ENCODE measurements at regions not wholly inside any gene's neighbourhood (a gene's known extent, or its start where the extent isn't known, plus 50 kb on each side); places are given as distances from the start of the nearest gene placed in this dataset.

DNA sequence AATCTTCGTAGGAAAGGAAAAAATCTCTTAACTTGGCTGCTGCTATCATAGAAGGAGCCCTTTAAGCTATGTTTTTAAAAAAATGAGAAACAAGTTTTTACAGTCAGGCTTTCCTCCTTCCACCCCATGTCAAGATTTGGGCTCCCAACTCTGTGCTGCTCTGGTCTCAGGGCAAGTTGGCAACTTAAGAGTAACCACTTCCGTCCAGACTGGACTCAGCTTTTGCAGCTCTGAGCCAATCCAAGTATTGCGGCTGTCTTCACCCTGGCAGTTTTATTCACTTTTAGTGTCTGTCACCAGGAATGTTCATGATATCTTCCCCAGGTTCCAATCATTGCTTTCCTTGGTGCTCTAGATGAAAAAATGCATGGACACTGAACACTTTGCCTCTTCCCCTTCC is 115.9 kb upstream of the GAS1 start:
- no peak overlapping the region for H3K4me3 ChIP-seq (replicated peaks in 1 of 2; ENCODE audit: low read depth in 1 of 2, low read length in 2 of 2)
- POLR2A ChIA-PET = no interaction called here
- no peak overlapping the region for H3K27ac ChIP-seq (ENCODE audit: low read depth, low read length)
- DNase-seq (ENCODE audit: low read depth, low spot score) (no peak), ATAC-seq (no peak)
- H3K36me3 ChIP-seq (ENCODE audit: control insufficient read depth in 1 of 2, insufficient read depth in 2 of 2, low read length in 2 of 2) = no peaks in the 10 kb centered on the region
- no peaks in the 10 kb centered on the region for H3K4me1 ChIP-seq (ENCODE audit: control insufficient read depth in 1 of 2, insufficient read depth in 2 of 2, low read length in 2 of 2)
- no peaks in the 10 kb centered on the region for H3K79me2 ChIP-seq (ENCODE audit: insufficient read depth, low read length)
- H3K4me2 ChIP-seq (ENCODE audit: low read length) = no peak overlapping the region
- no peak overlapping the region for H2AFZ ChIP-seq (ENCODE audit: low read depth, low read length, poor library complexity, severe bottlenecking)
- no peaks in the 10 kb centered on the region for H4K20me1 ChIP-seq (ENCODE audit: insufficient read depth)
- CTCF ChIA-PET = no interaction called here
- RAD21 ChIA-PET (ENCODE audit: low non-redundant PET in 1 of 2, low total read pairs in 2 of 2, uncharacterized antibody in 2 of 2, unreplicated experiment in 2 of 2) = no interaction called here
- H3K9ac ChIP-seq (ENCODE audit: low read length) = no peak overlapping the region
- TF ChIP-seq CBX3 (IDR thresholded peaks at IDR 0.05; ENCODE audit: low read depth) (no peak), EGR1 (IDR thresholded peaks at IDR 0.05; ENCODE audit: low read depth) (no peak), TCF7L2 (IDR thresholded peaks at IDR 0.05; ENCODE audit: borderline replicate concordance, extremely low read depth, insufficient read depth, insufficient read length) (no peak), RAD21 (IDR thresholded peaks at IDR 0.05; ENCODE audit: low read depth) (no peak), ELF1 (IDR thresholded peaks at IDR 0.05; ENCODE audit: borderline replicate concordance, low read depth) (no peak), FOSL1 (IDR thresholded peaks at IDR 0.05; ENCODE audit: low read depth) (no peak), ZFX (IDR thresholded peaks at IDR 0.05) (no peak), POLR2A (IDR thresholded peaks at IDR 0.05; ENCODE audit: borderline replicate concordance, extremely low read depth, insufficient read depth, insufficient read length) (no peak), SRF (IDR thresholded peaks at IDR 0.05; ENCODE audit: low read depth) (no peak), ZNF274 (IDR thresholded peaks at IDR 0.05; ENCODE audit: low read depth, low read length) (no peak), YY1 (IDR thresholded peaks at IDR 0.05; ENCODE audit: extremely low read depth, insufficient replicate concordance, low read depth, low read length) (no peak), EZH2 (IDR thresholded peaks at IDR 0.05) (no peak), JUND (IDR thresholded peaks at IDR 0.05) (no peak), CEBPB (IDR thresholded peaks at IDR 0.05; ENCODE audit: low read depth) (no peak)
- TF ChIP-seq, protein P1, sequence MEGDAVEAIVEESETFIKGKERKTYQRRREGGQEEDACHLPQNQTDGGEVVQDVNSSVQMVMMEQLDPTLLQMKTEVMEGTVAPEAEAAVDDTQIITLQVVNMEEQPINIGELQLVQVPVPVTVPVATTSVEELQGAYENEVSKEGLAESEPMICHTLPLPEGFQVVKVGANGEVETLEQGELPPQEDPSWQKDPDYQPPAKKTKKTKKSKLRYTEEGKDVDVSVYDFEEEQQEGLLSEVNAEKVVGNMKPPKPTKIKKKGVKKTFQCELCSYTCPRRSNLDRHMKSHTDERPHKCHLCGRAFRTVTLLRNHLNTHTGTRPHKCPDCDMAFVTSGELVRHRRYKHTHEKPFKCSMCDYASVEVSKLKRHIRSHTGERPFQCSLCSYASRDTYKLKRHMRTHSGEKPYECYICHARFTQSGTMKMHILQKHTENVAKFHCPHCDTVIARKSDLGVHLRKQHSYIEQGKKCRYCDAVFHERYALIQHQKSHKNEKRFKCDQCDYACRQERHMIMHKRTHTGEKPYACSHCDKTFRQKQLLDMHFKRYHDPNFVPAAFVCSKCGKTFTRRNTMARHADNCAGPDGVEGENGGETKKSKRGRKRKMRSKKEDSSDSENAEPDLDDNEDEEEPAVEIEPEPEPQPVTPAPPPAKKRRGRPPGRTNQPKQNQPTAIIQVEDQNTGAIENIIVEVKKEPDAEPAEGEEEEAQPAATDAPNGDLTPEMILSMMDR (IDR thresholded peaks at IDR 0.05 in 2 of 3, conservative IDR thresholded peaks at IDR 0.05 in 1 of 3; ENCODE audit: borderline replicate concordance in 1 of 3, insufficient read depth in 1 of 3, low read depth in 2 of 3, low read length in 2 of 3) = no peak
- TF ChIP-seq, protein P2, sequence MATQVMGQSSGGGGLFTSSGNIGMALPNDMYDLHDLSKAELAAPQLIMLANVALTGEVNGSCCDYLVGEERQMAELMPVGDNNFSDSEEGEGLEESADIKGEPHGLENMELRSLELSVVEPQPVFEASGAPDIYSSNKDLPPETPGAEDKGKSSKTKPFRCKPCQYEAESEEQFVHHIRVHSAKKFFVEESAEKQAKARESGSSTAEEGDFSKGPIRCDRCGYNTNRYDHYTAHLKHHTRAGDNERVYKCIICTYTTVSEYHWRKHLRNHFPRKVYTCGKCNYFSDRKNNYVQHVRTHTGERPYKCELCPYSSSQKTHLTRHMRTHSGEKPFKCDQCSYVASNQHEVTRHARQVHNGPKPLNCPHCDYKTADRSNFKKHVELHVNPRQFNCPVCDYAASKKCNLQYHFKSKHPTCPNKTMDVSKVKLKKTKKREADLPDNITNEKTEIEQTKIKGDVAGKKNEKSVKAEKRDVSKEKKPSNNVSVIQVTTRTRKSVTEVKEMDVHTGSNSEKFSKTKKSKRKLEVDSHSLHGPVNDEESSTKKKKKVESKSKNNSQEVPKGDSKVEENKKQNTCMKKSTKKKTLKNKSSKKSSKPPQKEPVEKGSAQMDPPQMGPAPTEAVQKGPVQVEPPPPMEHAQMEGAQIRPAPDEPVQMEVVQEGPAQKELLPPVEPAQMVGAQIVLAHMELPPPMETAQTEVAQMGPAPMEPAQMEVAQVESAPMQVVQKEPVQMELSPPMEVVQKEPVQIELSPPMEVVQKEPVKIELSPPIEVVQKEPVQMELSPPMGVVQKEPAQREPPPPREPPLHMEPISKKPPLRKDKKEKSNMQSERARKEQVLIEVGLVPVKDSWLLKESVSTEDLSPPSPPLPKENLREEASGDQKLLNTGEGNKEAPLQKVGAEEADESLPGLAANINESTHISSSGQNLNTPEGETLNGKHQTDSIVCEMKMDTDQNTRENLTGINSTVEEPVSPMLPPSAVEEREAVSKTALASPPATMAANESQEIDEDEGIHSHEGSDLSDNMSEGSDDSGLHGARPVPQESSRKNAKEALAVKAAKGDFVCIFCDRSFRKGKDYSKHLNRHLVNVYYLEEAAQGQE (IDR thresholded peaks at IDR 0.05; ENCODE audit: low read depth) = no peak
- no peaks in the 10 kb centered on the region for H3K9me3 ChIP-seq (ENCODE audit: control insufficient read depth in 1 of 2, insufficient read depth in 1 of 2, low read depth in 1 of 2, low read length in 2 of 2)
- H3K27me3 ChIP-seq (ENCODE audit: insufficient read depth, low read length) = peaks cover 45% of the 10 kb centered on the region
- H3K9me2 ChIP-seq (ENCODE audit: insufficient read depth) = no peaks in the 10 kb centered on the region
- no TSS peak for BruUV-seq (replicated peaks)
- intact Hi-C loops (cut with micrococcal nuclease) = no loop called here

All from HCT116 (cell line).